ENCODE measurements at regions not wholly inside any gene's neighbourhood (a gene's known extent, or its start where the extent isn't known, plus 50 kb on each side); places are given as distances from the start of the nearest gene placed in this dataset.

- DNase-seq (ENCODE audit: low spot score), result no peak
Observed at GRCh38 chr14:22513066-22513812, 75.8 kb downstream of the DAD1 start.

- DNase-seq (ENCODE audit: low spot score), result no peak
Observed at GRCh38 chr14:22512106-22512814, 76.8 kb downstream of the DAD1 start.

DNA sequence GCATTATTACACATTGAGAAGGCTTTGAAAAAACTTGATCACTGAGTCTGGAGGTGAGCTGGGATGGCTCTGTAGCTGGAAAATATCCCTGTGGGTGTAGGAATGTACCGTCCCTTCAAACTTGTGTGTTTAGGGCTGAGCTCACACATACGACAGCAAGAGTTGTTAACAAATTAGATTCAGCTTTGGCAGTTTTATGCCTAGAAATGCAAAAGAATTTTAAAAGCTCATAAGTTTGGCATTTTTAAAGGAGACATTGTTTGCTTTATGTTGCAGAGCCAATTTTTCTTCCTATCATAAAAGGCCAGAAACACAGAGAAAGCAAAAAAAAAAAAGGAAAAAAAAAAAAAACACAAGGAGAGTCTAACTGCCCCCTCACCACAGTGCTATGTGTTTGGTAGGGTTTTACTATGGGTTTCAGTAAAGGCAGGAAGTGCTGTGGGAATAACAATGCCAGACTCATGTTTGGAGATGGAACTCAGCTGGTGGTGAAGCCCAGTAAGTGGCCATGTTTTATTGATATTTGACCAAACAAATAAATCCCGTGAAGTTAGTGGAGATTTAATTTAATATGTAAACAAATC is 78.4 kb downstream of the DAD1 start:
- DNase-seq (ENCODE audit: low spot score), result no peak

DNA sequence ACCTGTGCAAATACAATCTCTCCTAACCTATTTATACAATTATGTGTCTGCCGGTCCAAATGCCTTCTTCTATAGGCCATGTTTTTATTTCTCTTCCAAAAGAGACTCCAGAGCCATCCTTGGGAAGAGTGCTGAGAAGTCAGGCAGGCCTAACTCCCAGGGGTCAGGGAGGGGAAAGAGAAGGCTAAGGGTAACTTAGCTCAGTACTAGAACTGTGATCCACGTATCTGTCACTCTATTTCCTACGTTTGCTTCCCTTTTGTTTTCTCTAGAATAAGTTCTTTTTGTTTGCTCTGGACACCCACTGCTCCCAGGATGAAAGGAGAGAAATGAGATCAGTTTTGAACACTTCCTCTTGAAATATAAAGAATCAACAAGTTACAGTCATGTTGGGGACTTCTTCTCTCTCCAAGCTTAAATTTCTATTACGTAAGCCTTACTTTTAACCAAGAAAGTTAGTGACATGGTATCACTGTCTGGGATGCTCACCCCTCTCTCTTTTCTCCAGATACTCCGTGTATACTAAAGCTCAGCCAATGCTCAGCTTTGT is 79.2 kb downstream of the DAD1 start:
- no peak for DNase-seq (ENCODE audit: low spot score)

- DNase-seq (ENCODE audit: low spot score), result no peak
Observed at GRCh38 chr14:22509036-22509709, 79.9 kb downstream of the DAD1 start.

GRCh38 chr14:22508662-22509035 is 80.4 kb downstream of the DAD1 start:
- DNase-seq (ENCODE audit: low spot score), result no peak

DNA sequence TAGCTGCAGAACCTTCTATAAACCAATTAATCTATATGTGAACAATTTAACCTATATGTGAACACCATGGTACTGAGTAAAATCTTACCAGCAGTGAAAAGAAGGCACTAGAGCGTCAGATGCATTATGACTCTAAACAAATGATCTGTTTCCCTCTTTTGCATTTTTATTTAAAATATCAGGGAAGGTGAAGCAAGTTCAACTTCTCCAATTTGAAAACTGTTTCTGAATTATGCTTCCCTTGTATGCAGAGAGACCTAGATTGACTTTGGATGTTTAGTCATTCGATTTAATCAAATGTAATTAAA is 80.9 kb downstream of the DAD1 start:
- DNase-seq (ENCODE audit: low spot score), result no peak

DNA sequence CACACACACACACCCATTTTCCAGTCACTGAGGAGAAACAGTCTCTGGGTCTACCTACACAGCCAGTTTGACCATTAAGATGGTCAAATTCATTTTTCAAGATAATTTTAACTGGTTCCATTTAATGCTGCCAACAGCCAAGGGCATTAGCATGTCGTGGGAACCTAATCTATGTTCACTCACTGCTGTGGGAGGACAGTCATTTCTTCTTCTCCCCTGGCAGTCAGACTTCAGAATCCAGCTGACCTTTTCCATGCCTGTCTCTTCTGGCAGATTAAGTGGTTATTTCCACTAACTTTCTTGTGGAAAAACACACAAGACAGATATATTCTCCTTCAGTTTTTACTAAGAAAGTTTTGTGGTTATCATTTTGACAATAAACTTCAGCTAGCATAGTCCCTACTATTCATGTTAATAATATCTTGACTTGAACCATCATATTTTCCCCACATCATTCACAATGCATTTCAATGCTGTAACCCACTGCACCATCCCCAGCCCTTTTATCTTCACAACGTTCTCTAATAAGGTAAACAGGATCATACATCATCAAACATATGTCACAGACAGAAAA is 82.2 kb downstream of the DAD1 start:
- DNase-seq (ENCODE audit: low spot score), result no peak

- no peak for DNase-seq (ENCODE audit: low spot score)
Observed at GRCh38 chr14:22506378-22506710, 82.7 kb downstream of the DAD1 start.

- no peak for DNase-seq (ENCODE audit: low spot score)
Observed at GRCh38 chr14:22505697-22506377, 83.2 kb downstream of the DAD1 start.

- no peak for DNase-seq (ENCODE audit: low spot score)
Observed at GRCh38 chr14:22505309-22505696, 83.7 kb downstream of the DAD1 start.

DNA sequence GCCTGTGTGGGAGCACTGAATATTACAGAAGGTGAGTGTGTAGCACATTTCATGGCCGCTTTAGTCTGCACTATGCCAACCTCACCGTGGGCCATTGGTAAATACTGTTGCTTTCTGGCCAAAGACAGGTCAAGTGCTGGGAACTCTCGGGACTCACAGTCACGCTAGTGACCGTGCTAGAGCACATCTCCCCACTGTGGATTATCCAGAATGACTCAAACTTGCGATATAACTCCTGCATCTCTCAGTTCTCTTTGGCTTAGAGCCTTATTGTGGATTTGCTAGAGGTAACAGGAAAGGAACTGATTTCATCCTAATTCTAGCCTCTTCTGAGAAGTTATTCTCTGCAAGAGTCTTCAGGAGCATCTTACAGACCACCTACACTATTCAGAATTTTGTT is 86.5 kb downstream of the DAD1 start:
- no peak for DNase-seq (ENCODE audit: low spot score)

DNA sequence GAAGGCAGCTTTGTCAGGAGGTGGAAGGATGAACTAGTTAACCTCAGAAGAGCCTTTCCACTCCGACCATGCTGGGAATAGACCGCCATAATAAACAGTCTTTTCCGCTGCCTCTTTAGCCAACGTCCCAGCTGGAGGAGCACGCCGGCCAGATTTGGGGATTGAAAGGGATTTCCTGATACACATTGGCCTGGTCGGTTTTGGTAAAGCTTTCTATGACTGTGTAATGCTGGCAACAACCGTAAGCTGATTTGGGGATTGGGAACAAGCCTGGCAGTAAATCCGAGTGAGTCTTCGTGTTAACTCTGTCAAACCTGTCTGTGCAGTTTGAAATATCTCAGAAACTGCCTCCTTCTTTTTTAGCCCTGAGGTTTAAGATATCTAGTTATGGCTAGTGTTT is 87.0 kb downstream of the DAD1 start:
- no peak for DNase-seq (ENCODE audit: low spot score)

DNA sequence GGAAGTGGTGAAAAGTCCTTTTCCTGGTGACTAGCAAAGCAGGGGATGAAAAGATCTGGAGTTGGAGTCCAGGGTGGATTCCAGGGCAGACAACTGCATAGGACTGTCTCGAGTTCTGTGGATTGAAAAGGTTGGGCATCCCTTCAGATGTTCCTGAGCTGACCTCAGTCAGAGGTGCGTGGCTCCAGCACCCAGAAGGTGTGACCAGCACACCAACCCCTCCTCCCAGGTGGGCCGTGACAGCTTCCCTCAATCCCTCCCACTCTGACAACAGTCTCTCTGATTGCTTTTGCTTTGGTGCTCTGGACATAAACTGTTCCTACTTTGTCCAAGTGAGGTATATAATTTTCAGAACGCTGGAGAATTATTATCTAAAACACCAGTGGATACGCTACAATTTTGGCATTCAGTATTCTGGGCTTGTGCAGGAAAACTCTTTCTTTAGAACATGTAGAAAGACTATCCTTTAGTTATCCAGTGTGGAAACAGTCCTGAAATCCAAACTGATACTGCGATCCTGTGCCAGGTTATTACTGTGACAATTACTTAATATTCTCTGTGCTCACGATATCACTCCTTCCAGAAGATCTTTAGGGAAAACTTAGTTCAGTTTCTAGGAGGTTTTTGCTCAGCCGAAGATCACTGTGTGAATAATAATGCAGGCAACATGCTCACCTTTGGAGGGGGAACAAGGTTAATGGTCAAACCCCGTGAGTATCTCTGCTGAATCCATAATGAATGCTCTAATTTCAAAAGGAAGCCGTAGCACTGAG is 87.9 kb downstream of the DAD1 start:
- DNase-seq (ENCODE audit: low spot score), result no peak

GRCh38 chr14:22500525-22500924 is 88.5 kb downstream of the DAD1 start:
- DNase-seq (ENCODE audit: low spot score), result no peak

- DNase-seq (ENCODE audit: low spot score), result peak; percentile 15
Observed at GRCh38 chr14:22497671-22498093, 91.3 kb downstream of the DAD1 start.

DNA sequence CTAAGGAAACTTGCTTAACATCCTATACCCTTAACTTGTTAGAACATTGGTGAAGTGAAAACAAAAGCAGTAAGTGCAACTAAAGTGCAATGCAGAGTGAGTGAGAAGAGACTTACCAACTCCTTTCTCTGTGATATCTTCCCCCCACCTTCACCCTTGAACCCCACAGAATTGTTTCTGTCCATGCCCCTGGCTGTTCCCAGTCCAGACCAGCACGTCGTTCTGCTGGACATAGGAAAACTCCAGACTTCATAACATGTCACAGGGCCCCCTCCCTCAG is 91.9 kb downstream of the DAD1 start:
- no peak for DNase-seq (ENCODE audit: low spot score)

DNA sequence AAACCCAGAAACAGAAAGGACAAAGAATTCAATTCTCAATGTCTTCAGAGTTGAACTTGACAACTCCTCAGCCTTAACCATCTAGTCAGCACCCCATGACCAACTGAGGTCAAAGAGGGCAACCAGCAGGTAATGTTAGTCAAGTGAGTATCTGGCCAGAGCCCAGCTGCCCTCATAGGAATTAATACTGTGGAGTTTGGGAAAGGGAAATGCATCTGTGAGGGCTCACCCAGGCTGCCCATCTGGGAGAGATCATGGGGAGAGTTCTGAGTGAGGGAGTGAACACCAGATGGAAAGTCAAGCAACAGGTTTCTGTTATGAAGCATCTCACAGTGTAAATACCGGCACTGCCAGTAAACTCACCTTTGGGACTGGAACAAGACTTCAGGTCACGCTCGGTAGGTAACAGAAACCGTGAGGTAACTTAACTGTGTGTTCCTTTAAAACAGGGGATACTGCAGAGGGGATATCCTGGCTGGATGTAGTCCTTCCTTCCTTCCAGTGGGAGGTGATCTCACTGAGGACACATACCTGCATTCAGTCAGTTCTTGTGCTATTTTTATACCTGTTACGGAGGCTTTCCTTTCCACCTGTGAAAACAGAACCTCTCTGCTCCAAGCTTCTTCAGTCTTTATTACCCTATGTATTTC is 94.4 kb downstream of the DAD1 start:
- DNase-seq (ENCODE audit: low spot score), result no peak

GRCh38 chr14:22493753-22494152 is 95.3 kb downstream of the DAD1 start:
- DNase-seq (ENCODE audit: low spot score), result no peak

GRCh38 chr14:22492622-22493542 is 96.1 kb downstream of the DAD1 start:
- DNase-seq (ENCODE audit: low spot score), result no peak

Measured in SW480 (cell line).